GM12872 (cell line): ENCODE measurements at regions not wholly inside any gene's neighbourhood (a gene's known extent, or its start where the extent isn't known, plus 50 kb on each side); places are given as distances from the start of the nearest gene placed in this dataset.

Experiments used
- TF ChIP-seq, protein P1 (sequence below): IDR thresholded peaks from 3 replicates; pipeline ENCODE4 v1.5.1; 2011; ENCODE audit warnings: low read depth, mild to moderate bottlenecking, low read length, moderate library complexity; ENCODE audit not compliant: insufficient read depth

DNA sequence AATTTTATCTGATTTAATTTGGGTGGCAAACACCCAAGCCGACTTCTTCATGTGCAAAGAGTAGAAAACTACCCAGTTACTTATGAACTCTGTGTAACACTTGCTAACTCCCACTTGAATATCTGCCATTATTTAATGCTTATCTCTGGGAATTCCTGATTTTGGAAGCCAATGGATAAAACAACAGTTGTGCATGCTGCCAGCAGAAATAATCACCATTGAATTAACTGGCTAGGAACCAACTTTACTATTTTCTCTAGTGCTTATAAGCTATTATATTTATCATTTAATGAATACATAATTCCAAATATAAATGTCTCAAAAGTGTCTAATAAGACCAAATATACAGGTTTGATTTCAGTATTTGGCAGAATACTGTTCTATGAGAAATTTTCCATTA lies 85.7 kb downstream of the IZUMO3 start:
- TF ChIP-seq, protein P1, sequence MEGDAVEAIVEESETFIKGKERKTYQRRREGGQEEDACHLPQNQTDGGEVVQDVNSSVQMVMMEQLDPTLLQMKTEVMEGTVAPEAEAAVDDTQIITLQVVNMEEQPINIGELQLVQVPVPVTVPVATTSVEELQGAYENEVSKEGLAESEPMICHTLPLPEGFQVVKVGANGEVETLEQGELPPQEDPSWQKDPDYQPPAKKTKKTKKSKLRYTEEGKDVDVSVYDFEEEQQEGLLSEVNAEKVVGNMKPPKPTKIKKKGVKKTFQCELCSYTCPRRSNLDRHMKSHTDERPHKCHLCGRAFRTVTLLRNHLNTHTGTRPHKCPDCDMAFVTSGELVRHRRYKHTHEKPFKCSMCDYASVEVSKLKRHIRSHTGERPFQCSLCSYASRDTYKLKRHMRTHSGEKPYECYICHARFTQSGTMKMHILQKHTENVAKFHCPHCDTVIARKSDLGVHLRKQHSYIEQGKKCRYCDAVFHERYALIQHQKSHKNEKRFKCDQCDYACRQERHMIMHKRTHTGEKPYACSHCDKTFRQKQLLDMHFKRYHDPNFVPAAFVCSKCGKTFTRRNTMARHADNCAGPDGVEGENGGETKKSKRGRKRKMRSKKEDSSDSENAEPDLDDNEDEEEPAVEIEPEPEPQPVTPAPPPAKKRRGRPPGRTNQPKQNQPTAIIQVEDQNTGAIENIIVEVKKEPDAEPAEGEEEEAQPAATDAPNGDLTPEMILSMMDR: no peak

DNA sequence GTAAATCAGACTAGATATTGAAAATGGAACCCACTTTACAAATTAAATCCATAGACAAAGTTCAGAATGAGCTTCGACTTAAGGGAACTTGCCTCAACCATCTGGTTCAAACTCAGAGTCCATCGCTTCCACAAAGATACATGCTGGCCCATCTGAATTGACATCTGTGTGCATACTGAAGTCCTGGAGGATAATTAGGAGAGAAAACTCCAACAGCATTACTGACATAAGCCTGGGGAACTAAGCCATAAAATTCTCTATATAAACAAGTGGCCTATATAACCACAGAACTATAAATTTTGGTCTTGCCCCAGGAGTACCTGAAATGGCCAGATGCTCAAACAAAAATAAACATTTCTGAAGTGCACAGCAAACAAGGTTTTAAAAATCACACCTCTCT lies 94.4 kb downstream of the IZUMO3 start:
- TF ChIP-seq, protein P1: no peak

DNA sequence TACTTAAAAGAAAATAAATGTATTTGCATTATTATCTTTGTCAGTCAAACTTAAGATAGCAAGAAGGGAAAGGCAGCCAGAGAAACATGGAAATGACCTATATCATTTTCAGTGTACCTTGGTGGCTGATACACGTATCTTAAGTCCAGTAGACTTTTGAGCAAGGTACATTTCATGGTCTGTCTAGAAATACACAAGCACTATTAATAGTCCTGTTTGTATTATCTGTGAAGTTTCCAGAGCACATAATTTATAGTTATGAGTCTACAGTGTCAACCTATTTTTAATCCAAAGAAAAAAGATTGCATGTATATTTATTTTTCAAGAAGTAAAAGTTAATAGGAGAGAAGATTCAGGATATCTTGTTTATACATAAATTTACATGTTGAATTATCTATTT lies 95.7 kb downstream of the IZUMO3 start:
- TF ChIP-seq, protein P1: no peak

DNA sequence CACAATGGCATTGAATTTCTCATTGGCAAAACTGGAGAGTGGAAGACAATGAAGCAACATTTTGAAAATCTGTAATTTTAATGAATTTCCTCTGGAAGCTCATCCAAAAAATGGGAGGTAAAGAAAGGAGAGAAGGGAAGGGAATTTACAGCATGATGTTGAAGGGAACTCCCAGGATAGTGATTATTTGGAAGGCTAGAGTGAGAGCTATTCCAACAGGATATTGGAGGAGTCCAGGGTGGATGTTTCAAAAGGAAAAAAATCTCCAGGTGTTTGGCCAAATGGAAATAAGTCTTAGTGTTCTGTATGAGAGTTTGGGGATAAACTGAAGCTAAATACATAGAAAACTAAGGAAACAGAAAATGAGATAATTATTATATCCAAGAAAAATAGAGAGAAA lies 106.2 kb downstream of the IZUMO3 start:
- TF ChIP-seq, protein P1: no peak

DNA sequence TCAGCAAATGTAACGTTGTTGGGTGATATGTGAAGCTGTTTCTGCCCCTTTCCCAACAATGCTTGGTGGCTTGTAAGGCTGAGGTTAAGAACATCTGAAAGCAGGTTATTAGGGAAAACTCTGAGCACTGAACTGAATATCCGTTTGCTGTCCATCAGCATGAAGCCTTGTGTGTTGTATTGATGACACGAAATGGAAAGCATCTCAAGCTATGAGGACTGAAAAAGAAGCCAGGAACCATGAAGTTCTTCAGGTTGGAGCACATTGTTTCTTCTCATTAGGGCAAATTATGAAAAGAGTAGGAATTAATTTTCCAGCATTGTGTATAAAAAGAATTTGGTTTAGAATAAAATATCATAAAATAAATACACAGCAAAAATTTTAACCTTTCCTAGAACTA lies 106.8 kb downstream of the IZUMO3 start:
- TF ChIP-seq, protein P1: no peak

DNA sequence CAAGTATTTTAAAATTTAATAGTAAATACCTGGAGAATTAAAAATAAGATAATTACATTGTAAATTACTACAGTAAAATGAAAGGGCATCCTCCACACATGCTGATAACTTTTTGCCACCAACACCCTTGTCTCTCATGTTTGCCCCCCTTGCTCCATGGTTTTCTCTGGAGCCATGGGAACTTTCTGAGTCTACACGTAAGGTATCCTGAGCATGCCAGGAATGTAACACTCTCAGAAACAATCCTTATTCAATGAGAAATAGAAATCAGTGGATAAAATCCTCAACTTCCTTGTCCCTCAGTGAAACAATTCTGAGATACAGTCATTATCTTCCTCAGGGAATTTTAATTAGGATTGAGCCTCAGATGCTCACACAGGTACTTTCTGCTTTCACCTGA lies 108.9 kb downstream of the IZUMO3 start:
- TF ChIP-seq, protein P1: no peak

DNA sequence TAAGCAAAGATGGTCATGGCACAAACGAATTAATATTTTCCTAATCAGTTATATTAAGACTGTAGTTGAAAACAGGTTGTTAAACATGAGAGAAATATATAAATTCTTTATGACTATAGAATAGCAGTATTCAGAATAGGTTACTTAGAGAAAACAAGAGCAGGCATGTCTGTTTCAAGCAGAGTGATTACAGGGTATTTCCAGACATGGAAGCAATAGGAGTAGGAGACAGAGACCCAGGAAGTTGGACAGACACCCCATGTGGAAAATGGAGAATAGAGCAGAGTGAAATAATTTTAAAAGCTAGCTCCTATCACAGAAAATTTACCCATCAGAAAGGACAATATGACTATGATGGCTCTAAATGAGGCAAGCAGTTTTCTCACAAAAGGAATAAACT lies 111.5 kb downstream of the IZUMO3 start:
- TF ChIP-seq, protein P1: no peak

DNA sequence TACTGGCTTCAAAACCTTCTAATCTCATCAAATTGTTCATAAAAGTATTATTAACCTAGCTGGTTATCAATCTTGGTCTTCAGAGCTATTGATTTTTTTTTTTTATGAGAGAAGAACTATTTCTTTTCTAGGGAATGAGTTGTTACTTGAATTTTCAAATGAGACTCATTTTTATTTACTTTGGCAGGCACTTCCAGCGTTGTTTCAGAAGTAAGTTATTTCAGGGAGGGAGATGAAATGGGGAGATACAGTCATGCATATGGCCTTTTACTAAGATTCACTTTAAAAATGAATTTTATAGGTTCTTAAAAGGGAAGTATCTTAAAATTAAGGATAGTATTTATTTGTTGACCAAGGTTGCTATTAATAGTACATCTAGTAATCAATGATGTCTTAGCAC lies 129.6 kb downstream of the IZUMO3 start:
- TF ChIP-seq, protein P1: no peak
